B cell (primary cell): ENCODE measurements at regions not wholly inside any gene's neighbourhood (a gene's known extent, or its start where the extent isn't known, plus 50 kb on each side); places are given as distances from the start of the nearest gene placed in this dataset.

ENCODE experiments used
- EZH2 ChIP-seq: IDR thresholded peaks from 2 replicates; pipeline ENCODE4 v1.6.1; 2012; ENCODE audit warnings: borderline replicate concordance, low read depth, mild to moderate bottlenecking, moderate library complexity, low read length; ENCODE audit not compliant: insufficient read depth, poor library complexity, severe bottlenecking
- TF ChIP-seq, protein P1 (sequence below): fragments of 200-600 bp; IDR thresholded peaks from one replicate; pipeline ENCODE4 v1.8.0; 2022; ENCODE audit warnings: antibody characterized with exemption, mild to moderate bottlenecking

DNA sequence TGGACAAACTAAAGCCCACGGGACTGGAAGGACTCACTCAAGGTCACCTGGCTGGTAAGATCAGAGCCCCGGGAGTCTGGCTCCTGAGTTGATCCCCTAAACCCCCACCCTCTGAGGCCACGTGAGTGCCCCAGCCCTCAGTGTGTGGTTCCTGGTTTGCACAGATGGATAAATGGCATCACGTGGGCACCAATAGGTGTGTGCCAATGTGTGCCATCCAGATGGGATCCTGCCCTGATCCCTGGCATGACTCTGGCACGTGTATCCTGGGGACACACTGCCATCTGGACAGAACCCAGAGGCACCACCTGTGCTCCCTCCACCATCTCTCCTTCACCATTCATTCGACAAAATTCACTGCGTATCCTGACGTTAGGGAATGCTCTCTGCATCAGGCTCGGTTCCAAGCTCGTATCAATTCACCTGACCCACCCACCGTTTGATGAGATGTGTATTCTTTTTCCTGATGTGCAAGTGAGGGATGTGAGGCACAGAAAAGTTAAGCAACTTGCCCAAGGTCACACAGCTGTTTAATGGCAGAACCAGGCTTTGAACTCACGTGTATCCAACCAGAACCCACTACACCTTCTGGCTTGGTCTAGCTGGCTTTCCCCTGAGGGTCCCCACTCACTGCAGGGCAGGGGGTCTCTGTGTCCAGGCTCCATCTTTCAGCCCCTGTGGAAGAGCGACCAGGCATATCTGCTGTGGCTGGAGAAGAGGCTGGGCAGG is 49.8 kb upstream of the PAX7 start:
- TF ChIP-seq, protein P1, sequence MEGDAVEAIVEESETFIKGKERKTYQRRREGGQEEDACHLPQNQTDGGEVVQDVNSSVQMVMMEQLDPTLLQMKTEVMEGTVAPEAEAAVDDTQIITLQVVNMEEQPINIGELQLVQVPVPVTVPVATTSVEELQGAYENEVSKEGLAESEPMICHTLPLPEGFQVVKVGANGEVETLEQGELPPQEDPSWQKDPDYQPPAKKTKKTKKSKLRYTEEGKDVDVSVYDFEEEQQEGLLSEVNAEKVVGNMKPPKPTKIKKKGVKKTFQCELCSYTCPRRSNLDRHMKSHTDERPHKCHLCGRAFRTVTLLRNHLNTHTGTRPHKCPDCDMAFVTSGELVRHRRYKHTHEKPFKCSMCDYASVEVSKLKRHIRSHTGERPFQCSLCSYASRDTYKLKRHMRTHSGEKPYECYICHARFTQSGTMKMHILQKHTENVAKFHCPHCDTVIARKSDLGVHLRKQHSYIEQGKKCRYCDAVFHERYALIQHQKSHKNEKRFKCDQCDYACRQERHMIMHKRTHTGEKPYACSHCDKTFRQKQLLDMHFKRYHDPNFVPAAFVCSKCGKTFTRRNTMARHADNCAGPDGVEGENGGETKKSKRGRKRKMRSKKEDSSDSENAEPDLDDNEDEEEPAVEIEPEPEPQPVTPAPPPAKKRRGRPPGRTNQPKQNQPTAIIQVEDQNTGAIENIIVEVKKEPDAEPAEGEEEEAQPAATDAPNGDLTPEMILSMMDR: no peak
- no peak for TF ChIP-seq EZH2
